Activated T-cell treated with anti-CD3 and anti-CD28 coated beads, Interleukin-2, amount 50 U/mL, for 72 hours (primary cell): ENCODE measurements at regions not wholly inside any gene's neighbourhood (a gene's known extent, or its start where the extent isn't known, plus 50 kb on each side); places are given as distances from the start of the nearest gene placed in this dataset.

Experiments
- ATAC-seq, 2 donors: fragments of 150-1000 bp; cut with Tn5 transposase; replicated peaks in 1 of 2; 2 replicates each; pipeline ENCODE4 v1.10.0; 2021; ENCODE audit warnings: moderate library complexity in 2 of 2, mild to moderate bottlenecking in 1 of 2
- DNase-seq, 2 donors: peaks; one replicate each; pipeline ENCODE4 v3.0.0; 2021 to 2022; ENCODE audit warnings: mixed read lengths in 1 of 2
- H3K27ac Mint-ChIP-seq: one replicate; pipeline ENCODE4 v1.8.0; 2022; ENCODE audit warnings: mild to moderate bottlenecking, moderate library complexity, mixed read lengths
- H3K27me3 Mint-ChIP-seq: one replicate; pipeline ENCODE4 v1.8.0; 2022; ENCODE audit warnings: low read depth, mixed read lengths
- H3K36me3 Mint-ChIP-seq, 2 donors: one replicate each; pipeline ENCODE4 v1.8.0; 2022; ENCODE audit warnings: mixed read lengths in 2 of 2, mild to moderate bottlenecking in 1 of 2; ENCODE audit not compliant: insufficient read depth in 2 of 2
- H3K4me1 Mint-ChIP-seq: one replicate; pipeline ENCODE4 v1.8.0; 2022; ENCODE audit warnings: low read depth, mixed read lengths
- H3K4me3 Mint-ChIP-seq, 2 donors: one replicate each; pipeline ENCODE4 v1.8.0; 2022; ENCODE audit warnings: mild to moderate bottlenecking in 2 of 2, mixed read lengths in 2 of 2, moderate library complexity in 2 of 2
- H3K9me3 Mint-ChIP-seq, 2 donors: one replicate each; pipeline ENCODE4 v1.8.0; 2022; ENCODE audit warnings: mixed read lengths in 2 of 2

GRCh38 chr6:100101644-100102043 is 107.6 kb upstream of the MCHR2 start:
- H3K27ac Mint-ChIP-seq = no peak overlapping the region
- no peaks in the 10 kb centered on the region for H3K9me3 Mint-ChIP-seq
- H3K4me3 Mint-ChIP-seq = no peak overlapping the region
- DNase-seq = no peak
- peak in 1 of 2 donors; percentile 49 for ATAC-seq
- no peaks in the 10 kb centered on the region for H3K4me1 Mint-ChIP-seq
- H3K27me3 Mint-ChIP-seq = peaks cover 28% of the 10 kb centered on the region
- no peaks in the 10 kb centered on the region for H3K36me3 Mint-ChIP-seq

GRCh38 chr6:100100776-100101175 is 106.8 kb upstream of the MCHR2 start:
- ATAC-seq (no peak), DNase-seq (no peak)
- Mint-ChIP-seq H3K36me3 (no peaks in the 10 kb centered on the region), H3K27me3 (peaks cover 21% of the 10 kb centered on the region), H3K27ac (no peak overlapping the region), H3K9me3 (no peaks in the 10 kb centered on the region), H3K4me1 (no peaks in the 10 kb centered on the region), H3K4me3 (no peak overlapping the region)

- ATAC-seq (no peak), DNase-seq (no peak)
- Mint-ChIP-seq H3K27ac (no peak overlapping the region), H3K4me3 (no peak overlapping the region), H3K36me3 (no peaks in the 10 kb centered on the region), H3K9me3 (no peaks in the 10 kb centered on the region), H3K4me1 (no peaks in the 10 kb centered on the region), H3K27me3 (peaks cover 12% of the 10 kb centered on the region)
Observed at GRCh38 chr6:100099189-100100074, 105.4 kb upstream of the MCHR2 start.

- Mint-ChIP-seq H3K4me3 (no peak overlapping the region), H3K27ac (no peak overlapping the region), H3K27me3 (peaks cover 12% of the 10 kb centered on the region), H3K9me3 (no peaks in the 10 kb centered on the region), H3K36me3 (no peaks in the 10 kb centered on the region), H3K4me1 (no peaks in the 10 kb centered on the region)
- ATAC-seq = no peak
- DNase-seq = no peak
Observed at GRCh38 chr6:100096936-100097335, 102.9 kb upstream of the MCHR2 start.

- no peaks in the 10 kb centered on the region for H3K9me3 Mint-ChIP-seq
- H3K27ac Mint-ChIP-seq = no peak overlapping the region
- no peaks in the 10 kb centered on the region for H3K4me1 Mint-ChIP-seq
- H3K36me3 Mint-ChIP-seq = no peaks in the 10 kb centered on the region
- no peak for DNase-seq
- no peak for ATAC-seq
- peaks cover 9% of the 10 kb centered on the region for H3K27me3 Mint-ChIP-seq
- no peak overlapping the region for H3K4me3 Mint-ChIP-seq
Observed at GRCh38 chr6:100096341-100096740, 102.3 kb upstream of the MCHR2 start.

GRCh38 chr6:100093405-100093804 is 99.4 kb upstream of the MCHR2 start:
- no peak for DNase-seq
- no peak for ATAC-seq
- Mint-ChIP-seq H3K27me3 (peaks cover 10% of the 10 kb centered on the region), H3K9me3 (no peaks in the 10 kb centered on the region), H3K36me3 (no peaks in the 10 kb centered on the region), H3K4me1 (no peaks in the 10 kb centered on the region), H3K4me3 (no peak overlapping the region), H3K27ac (no peak overlapping the region)

- no peaks in the 10 kb centered on the region for H3K9me3 Mint-ChIP-seq
- ATAC-seq = no peak
- H3K36me3 Mint-ChIP-seq = no peaks in the 10 kb centered on the region
- H3K27me3 Mint-ChIP-seq = peaks cover 5% of the 10 kb centered on the region
- no peak for DNase-seq
- no peak overlapping the region for H3K4me3 Mint-ChIP-seq
- no peaks in the 10 kb centered on the region for H3K4me1 Mint-ChIP-seq
- no peak overlapping the region for H3K27ac Mint-ChIP-seq
Observed at GRCh38 chr6:100088009-100088408, 94.0 kb upstream of the MCHR2 start.

- no peak for ATAC-seq
- no peaks in the 10 kb centered on the region for H3K4me1 Mint-ChIP-seq
- H3K27me3 Mint-ChIP-seq = no peaks in the 10 kb centered on the region
- no peaks in the 10 kb centered on the region for H3K9me3 Mint-ChIP-seq
- H3K36me3 Mint-ChIP-seq = no peaks in the 10 kb centered on the region
- no peak for DNase-seq
- H3K4me3 Mint-ChIP-seq = no peak overlapping the region
- H3K27ac Mint-ChIP-seq = no peak overlapping the region
Observed at GRCh38 chr6:100084991-100085364, 91.0 kb upstream of the MCHR2 start.

GRCh38 chr6:100084316-100084990 is 90.4 kb upstream of the MCHR2 start:
- H3K27ac Mint-ChIP-seq = no peak overlapping the region
- DNase-seq (no peak), ATAC-seq (no peak)
- no peak overlapping the region for H3K4me3 Mint-ChIP-seq
- no peaks in the 10 kb centered on the region for H3K27me3 Mint-ChIP-seq
- no peaks in the 10 kb centered on the region for H3K9me3 Mint-ChIP-seq
- no peaks in the 10 kb centered on the region for H3K36me3 Mint-ChIP-seq
- H3K4me1 Mint-ChIP-seq = no peaks in the 10 kb centered on the region

- H3K4me1 Mint-ChIP-seq = no peaks in the 10 kb centered on the region
- DNase-seq (no peak), ATAC-seq (peak in 1 of 2 donors; percentile 28)
- H3K4me3 Mint-ChIP-seq = no peak overlapping the region
- H3K9me3 Mint-ChIP-seq = no peaks in the 10 kb centered on the region
- H3K36me3 Mint-ChIP-seq = no peaks in the 10 kb centered on the region
- H3K27ac Mint-ChIP-seq = no peak overlapping the region
- H3K27me3 Mint-ChIP-seq = no peaks in the 10 kb centered on the region
Observed at GRCh38 chr6:100078509-100078908, 84.5 kb upstream of the MCHR2 start.

GRCh38 chr6:100065348-100065747 is 71.3 kb upstream of the MCHR2 start:
- H3K27me3 Mint-ChIP-seq = no peaks in the 10 kb centered on the region
- H3K9me3 Mint-ChIP-seq = peaks cover 5 to 10% of the 10 kb centered on the region in 2 donors
- peaks cover 2% of the 10 kb centered on the region in 2 donors for H3K36me3 Mint-ChIP-seq
- no peak overlapping the region for H3K27ac Mint-ChIP-seq
- ATAC-seq (no peak), DNase-seq (no peak)
- no peaks in the 10 kb centered on the region for H3K4me1 Mint-ChIP-seq
- no peak overlapping the region for H3K4me3 Mint-ChIP-seq

- H3K27me3 Mint-ChIP-seq = no peaks in the 10 kb centered on the region
- ATAC-seq = no peak
- DNase-seq = no peak
- H3K4me3 Mint-ChIP-seq = no peak overlapping the region
- no peaks in the 10 kb centered on the region for H3K36me3 Mint-ChIP-seq
- peaks cover 0 to 8% of the 10 kb centered on the region in 2 donors for H3K9me3 Mint-ChIP-seq
- H3K4me1 Mint-ChIP-seq = no peaks in the 10 kb centered on the region
- H3K27ac Mint-ChIP-seq = no peak overlapping the region
Observed at GRCh38 chr6:100062621-100063020, 68.6 kb upstream of the MCHR2 start.

- H3K27me3 Mint-ChIP-seq = no peaks in the 10 kb centered on the region
- H3K27ac Mint-ChIP-seq = no peak overlapping the region
- no peaks in the 10 kb centered on the region for H3K36me3 Mint-ChIP-seq
- peaks cover 4 to 5% of the 10 kb centered on the region in 2 donors for H3K9me3 Mint-ChIP-seq
- DNase-seq (no peak), ATAC-seq (no peak)
- no peaks in the 10 kb centered on the region for H3K4me1 Mint-ChIP-seq
- H3K4me3 Mint-ChIP-seq = no peak overlapping the region
Observed at GRCh38 chr6:100057941-100058340, 63.9 kb upstream of the MCHR2 start.
